MM.1S (cell line): ENCODE measurements at regions not wholly inside any gene's neighbourhood (a gene's known extent, or its start where the extent isn't known, plus 50 kb on each side); places are given as distances from the start of the nearest gene placed in this dataset.

Experiments
- DNase-seq: peaks from one replicate; pipeline ENCODE4 v3.0.0-alpha.2; 2015
- H2AFZ ChIP-seq: fragments of 300-600 bp; sonication (generic); 2 replicates; pipeline ENCODE4 v1.6.0; 2016; ENCODE audit warnings: antibody characterized with exemption, low read length
- H3F3A ChIP-seq: fragments of 300-600 bp; sonication (generic); 2 replicates; pipeline ENCODE4 v1.6.1; 2016; ENCODE audit warnings: mild to moderate bottlenecking, antibody characterized with exemption, low read length, moderate library complexity, mixed read lengths; ENCODE audit not compliant: insufficient read depth
- H3K27ac ChIP-seq: fragments of 300-600 bp; sonication (generic); 2 replicates; pipeline ENCODE4 v1.5.1; 2016; ENCODE audit warnings: mild to moderate bottlenecking, low read length
- H3K27me3 ChIP-seq: fragments of 300-600 bp; sonication (generic); replicated peaks from 2 replicates; pipeline ENCODE4 v1.6.0; 2016; ENCODE audit warnings: low read length; ENCODE audit not compliant: insufficient read depth
- H3K36me3 ChIP-seq: fragments of 300-600 bp; sonication (generic); replicated peaks from 2 replicates; pipeline ENCODE4 v1.6.1; 2016; ENCODE audit warnings: mild to moderate bottlenecking, low read length, mixed read lengths; ENCODE audit not compliant: insufficient read depth
- H3K4me1 ChIP-seq: fragments of 300-600 bp; sonication (generic); 2 replicates; pipeline ENCODE4 v1.6.1; 2016; ENCODE audit warnings: low read length, mixed read lengths
- H3K4me2 ChIP-seq: fragments of 300-600 bp; sonication (generic); 2 replicates; pipeline ENCODE4 v1.6.0; 2016; ENCODE audit warnings: low read depth, low read length
- H3K4me3 ChIP-seq: fragments of 300-600 bp; sonication (generic); 2 replicates; pipeline ENCODE4 v1.5.1; 2016; ENCODE audit warnings: low read length, mixed read lengths
- H3K79me2 ChIP-seq: fragments of 300-600 bp; sonication (generic); 2 replicates; pipeline ENCODE4 v1.6.1; 2016; ENCODE audit warnings: mixed run types, low read length, mixed read lengths
- H3K9ac ChIP-seq: fragments of 300-600 bp; sonication (generic); 2 replicates; pipeline ENCODE4 v1.6.1; 2016; ENCODE audit warnings: low read length, mixed read lengths
- H3K9me2 ChIP-seq: fragments of 300-600 bp; sonication (generic); replicated peaks from 2 replicates; pipeline ENCODE4 v1.6.1; 2016; ENCODE audit warnings: mild to moderate bottlenecking, low read length, mixed read lengths; ENCODE audit not compliant: insufficient read depth
- H3K9me3 ChIP-seq: fragments of 300-600 bp; sonication (generic); replicated peaks from 2 replicates; pipeline ENCODE4 v1.6.1; 2016; ENCODE audit warnings: mild to moderate bottlenecking, low read length, mixed read lengths; ENCODE audit not compliant: insufficient read depth
- H4K20me1 ChIP-seq: fragments of 300-600 bp; sonication (generic); 2 replicates; pipeline ENCODE4 v1.6.1; 2016; ENCODE audit warnings: mild to moderate bottlenecking, low read length, moderate library complexity, mixed read lengths; ENCODE audit not compliant: insufficient read depth
- EZH2 ChIP-seq: fragments of 300-600 bp; sonication (generic); optimal IDR thresholded peaks from 2 replicates; pipeline ENCODE3; 2017; ENCODE audit warnings: low read depth, mild to moderate bottlenecking, antibody characterized with exemption, low read length, mixed read lengths
- EZH2phosphoT487 ChIP-seq: fragments of 300-600 bp; sonication (generic); IDR thresholded peaks from 2 replicates; pipeline ENCODE4 v1.6.1; 2018; ENCODE audit warnings: antibody characterized with exemption, low read length
- TF ChIP-seq, protein P1 (sequence below): fragments of 300-600 bp; sonication (generic); IDR thresholded peaks from 2 replicates; pipeline ENCODE4 v1.5.1; 2016; ENCODE audit warnings: antibody characterized with exemption, low read length, mixed read lengths

- no peaks in the 10 kb centered on the region for H3F3A ChIP-seq
- no peak overlapping the region for H2AFZ ChIP-seq
- no peaks in the 10 kb centered on the region for H3K9me2 ChIP-seq
- H3K79me2 ChIP-seq: no peaks in the 10 kb centered on the region
- no peak for DNase-seq
- H3K36me3 ChIP-seq: no peaks in the 10 kb centered on the region
- TF ChIP-seq, protein P1, sequence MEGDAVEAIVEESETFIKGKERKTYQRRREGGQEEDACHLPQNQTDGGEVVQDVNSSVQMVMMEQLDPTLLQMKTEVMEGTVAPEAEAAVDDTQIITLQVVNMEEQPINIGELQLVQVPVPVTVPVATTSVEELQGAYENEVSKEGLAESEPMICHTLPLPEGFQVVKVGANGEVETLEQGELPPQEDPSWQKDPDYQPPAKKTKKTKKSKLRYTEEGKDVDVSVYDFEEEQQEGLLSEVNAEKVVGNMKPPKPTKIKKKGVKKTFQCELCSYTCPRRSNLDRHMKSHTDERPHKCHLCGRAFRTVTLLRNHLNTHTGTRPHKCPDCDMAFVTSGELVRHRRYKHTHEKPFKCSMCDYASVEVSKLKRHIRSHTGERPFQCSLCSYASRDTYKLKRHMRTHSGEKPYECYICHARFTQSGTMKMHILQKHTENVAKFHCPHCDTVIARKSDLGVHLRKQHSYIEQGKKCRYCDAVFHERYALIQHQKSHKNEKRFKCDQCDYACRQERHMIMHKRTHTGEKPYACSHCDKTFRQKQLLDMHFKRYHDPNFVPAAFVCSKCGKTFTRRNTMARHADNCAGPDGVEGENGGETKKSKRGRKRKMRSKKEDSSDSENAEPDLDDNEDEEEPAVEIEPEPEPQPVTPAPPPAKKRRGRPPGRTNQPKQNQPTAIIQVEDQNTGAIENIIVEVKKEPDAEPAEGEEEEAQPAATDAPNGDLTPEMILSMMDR: no peak
- TF ChIP-seq EZH2 (no peak), EZH2phosphoT487 (no peak)
- H3K4me3 ChIP-seq: no peak overlapping the region
- no peak overlapping the region for H3K27ac ChIP-seq
- no peaks in the 10 kb centered on the region for H3K4me1 ChIP-seq
- no peak overlapping the region for H3K4me2 ChIP-seq
- H3K9me3 ChIP-seq: no peaks in the 10 kb centered on the region; the same call in 1 of the 2 replicates
- H3K9ac ChIP-seq: no peak overlapping the region
- peaks cover 25% of the 10 kb centered on the region for H3K27me3 ChIP-seq
- H4K20me1 ChIP-seq: no peaks in the 10 kb centered on the region
Observed at GRCh38 chr7:155907450-155908200, 95.4 kb upstream of the SHH start.

DNA sequence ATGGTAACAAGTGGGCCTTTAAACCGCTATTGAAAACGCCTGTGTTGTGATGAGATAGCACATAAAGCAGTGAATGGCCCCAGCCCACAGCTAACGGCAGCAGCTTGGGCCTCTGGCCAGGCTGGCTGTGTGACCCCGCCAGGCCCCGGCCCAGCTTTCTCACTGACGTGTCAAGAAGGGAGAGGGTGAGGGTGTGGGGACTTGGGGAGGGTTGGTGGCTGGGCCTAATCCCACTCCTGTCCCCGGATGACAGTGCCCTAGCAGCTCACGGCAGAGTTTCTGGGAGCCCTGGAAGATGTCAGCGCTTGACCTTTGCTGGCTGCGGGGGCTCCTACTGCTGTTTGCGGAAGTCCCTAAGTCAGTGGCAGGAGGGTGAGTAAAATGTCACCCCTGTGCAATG is 88.9 kb upstream of the SHH start:
- H3K4me1 ChIP-seq: no peaks in the 10 kb centered on the region
- peaks cover 67% of the 10 kb centered on the region for H3K27me3 ChIP-seq
- H2AFZ ChIP-seq: no peak overlapping the region
- H3K9ac ChIP-seq: no peak overlapping the region
- H3K4me3 ChIP-seq: no peak overlapping the region
- no peak overlapping the region for H3K27ac ChIP-seq
- H3K9me3 ChIP-seq: no peaks in the 10 kb centered on the region; the same call in 1 of the 2 replicates
- TF ChIP-seq EZH2phosphoT487: no peak
- TF ChIP-seq EZH2: no peak
- TF ChIP-seq, protein P1: no peak
- no peak for DNase-seq
- no peaks in the 10 kb centered on the region for H3K9me2 ChIP-seq
- H3K4me2 ChIP-seq: no peak overlapping the region
- no peaks in the 10 kb centered on the region for H3F3A ChIP-seq
- no peaks in the 10 kb centered on the region for H3K36me3 ChIP-seq
- H4K20me1 ChIP-seq: no peaks in the 10 kb centered on the region
- no peaks in the 10 kb centered on the region for H3K79me2 ChIP-seq

GRCh38 chr7:155899596-155899995 is 87.3 kb upstream of the SHH start:
- Histone ChIP-seq H3K9me2 (no peaks in the 10 kb centered on the region), H3K27ac (no peak overlapping the region), H3F3A (no peaks in the 10 kb centered on the region), H4K20me1 (no peaks in the 10 kb centered on the region), H3K36me3 (no peaks in the 10 kb centered on the region), H3K4me1 (no peaks in the 10 kb centered on the region), H3K27me3 (peaks cover 68% of the 10 kb centered on the region), H3K79me2 (no peaks in the 10 kb centered on the region), H3K9me3 (no peaks in the 10 kb centered on the region; the same call in 1 of the 2 replicates), H3K4me2 (no peak overlapping the region), H3K4me3 (no peak overlapping the region), H3K9ac (no peak overlapping the region), H2AFZ (no peak overlapping the region)
- TF ChIP-seq, protein P1: no peak
- TF ChIP-seq EZH2phosphoT487 (no peak), EZH2 (no peak)
- no peak for DNase-seq
